Non-pigmented ciliary epithelial cell (primary cell): ENCODE measurements at regions not wholly inside any gene's neighbourhood (a gene's known extent, or its start where the extent isn't known, plus 50 kb on each side); places are given as distances from the start of the nearest gene placed in this dataset.

ENCODE experiments used
- DNase-seq: peaks from one replicate; pipeline ENCODE4 v3.0.0-alpha.2; 2010; ENCODE audit warnings: low read depth

- DNase-seq = no peak
Measured at GRCh38 chrX:11056322-11057176, 54.6 kb upstream of the HCCS start.

DNA sequence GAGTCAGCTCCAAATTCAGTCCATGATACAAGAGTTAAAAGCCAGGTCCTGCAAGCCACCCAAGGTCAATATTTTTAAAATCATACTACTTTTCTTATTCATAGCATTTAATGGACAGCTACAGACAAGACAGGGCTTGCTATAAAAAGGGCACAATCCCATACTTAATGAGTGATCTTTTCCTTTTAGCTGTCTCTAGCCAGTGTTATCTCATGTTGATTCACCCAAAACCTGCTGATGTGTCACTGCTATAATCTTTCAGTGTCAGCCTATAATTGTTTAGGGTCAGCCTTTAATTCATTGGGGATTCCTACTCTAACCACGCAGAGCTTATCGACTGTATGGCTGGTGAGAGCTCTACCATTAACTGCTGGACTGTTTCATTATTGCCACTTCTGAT lies 51.2 kb upstream of the HCCS start:
- DNase-seq = no peak
